Trophoblast cell (in vitro differentiated cells and primary cell): ENCODE measurements at regions not wholly inside any gene's neighbourhood (a gene's known extent, or its start where the extent isn't known, plus 50 kb on each side); places are given as distances from the start of the nearest gene placed in this dataset.

ENCODE experiments used
- DNase-seq, 2 donors: peaks; one replicate each; pipeline ENCODE4 v3.0.0-alpha.2; 2016
- H2AFZ ChIP-seq: 2 replicates; pipeline ENCODE4 v1.6.1; 2013; ENCODE audit warnings: low read length, moderate library complexity, mild to moderate bottlenecking; ENCODE audit not compliant: insufficient read depth, poor library complexity
- H2AK5ac ChIP-seq: 2 replicates; pipeline ENCODE4 v1.6.1; 2013; ENCODE audit warnings: mild to moderate bottlenecking, low read length
- H2BK120ac ChIP-seq: 2 replicates; pipeline ENCODE4 v1.6.1; 2013; ENCODE audit warnings: low read length, mild to moderate bottlenecking, moderate library complexity; ENCODE audit not compliant: insufficient read depth, poor library complexity
- H2BK12ac ChIP-seq: 2 replicates; pipeline ENCODE4 v1.6.1; 2013; ENCODE audit warnings: mild to moderate bottlenecking, low read length, moderate library complexity
- H2BK5ac ChIP-seq: 2 replicates; pipeline ENCODE4 v1.6.1; 2013; ENCODE audit warnings: low read length, low read depth, moderate library complexity, mild to moderate bottlenecking; ENCODE audit not compliant: poor library complexity
- H3K14ac ChIP-seq: 2 replicates; pipeline ENCODE4 v1.6.1; 2013; ENCODE audit warnings: mild to moderate bottlenecking, low read length
- H3K18ac ChIP-seq: 2 replicates; pipeline ENCODE4 v1.6.1; 2013; ENCODE audit warnings: mild to moderate bottlenecking, low read length
- H3K23ac ChIP-seq: 2 replicates; pipeline ENCODE4 v1.6.1; 2013; ENCODE audit warnings: low read length
- H3K27ac ChIP-seq: 2 replicates; pipeline ENCODE4 v1.5.1; 2013; ENCODE audit warnings: low read depth, mild to moderate bottlenecking, inconsistent platforms, low read length, moderate library complexity
- H3K27me3 ChIP-seq: 2 replicates; pipeline ENCODE4 v1.6.1; 2013; ENCODE audit warnings: inconsistent platforms, mild to moderate bottlenecking, low read length, moderate library complexity; ENCODE audit not compliant: insufficient read depth
- H3K36me3 ChIP-seq, 2 experiments: 1 replicate in 1 of 2; 2 replicates in 1 of 2; pipeline ENCODE4 v1.6.1; 2013; ENCODE audit warnings: low read length in 2 of 2, mild to moderate bottlenecking in 2 of 2, moderate library complexity in 1 of 2; ENCODE audit not compliant: insufficient read depth in 2 of 2, control insufficient read depth in 1 of 2
- H3K4ac ChIP-seq: 2 replicates; pipeline ENCODE4 v1.6.1; 2013; ENCODE audit warnings: low read depth, mild to moderate bottlenecking, low read length, moderate library complexity
- H3K4me1 ChIP-seq, 2 experiments: 1 replicate in 1 of 2; 2 replicates in 1 of 2; pipeline ENCODE4 v1.6.1; 2013; ENCODE audit warnings: low read length in 2 of 2, mild to moderate bottlenecking in 2 of 2, moderate library complexity in 1 of 2; ENCODE audit not compliant: insufficient read depth in 2 of 2, control insufficient read depth in 1 of 2
- H3K4me2 ChIP-seq: 2 replicates; pipeline ENCODE4 v1.6.1; 2013; ENCODE audit warnings: inconsistent platforms, mild to moderate bottlenecking, low read length, moderate library complexity
- H3K4me3 ChIP-seq: 2 replicates; pipeline ENCODE4 v1.5.1; 2013; ENCODE audit warnings: mild to moderate bottlenecking, low read depth, low read length, inconsistent platforms
- H3K79me1 ChIP-seq: one replicate; pipeline ENCODE4 v1.6.1; 2013; ENCODE audit warnings: low read length
- H3K79me2 ChIP-seq: 2 replicates; pipeline ENCODE4 v1.6.1; 2013; ENCODE audit warnings: low read length, mild to moderate bottlenecking; ENCODE audit not compliant: control insufficient read depth, insufficient read depth, poor library complexity
- H3K9ac ChIP-seq: 2 replicates; pipeline ENCODE4 v1.6.1; 2013; ENCODE audit warnings: mild to moderate bottlenecking, low read length
- H3K9me3 ChIP-seq: 2 replicates; pipeline ENCODE4 v1.6.1; 2013; ENCODE audit warnings: low read depth, mild to moderate bottlenecking, control low read depth, inconsistent platforms, low read length; ENCODE audit not compliant: insufficient read depth
- H4K12ac ChIP-seq: 2 replicates; pipeline ENCODE4 v1.6.1; 2013; ENCODE audit warnings: low read depth, mild to moderate bottlenecking, low read length, moderate library complexity
- H4K8ac ChIP-seq: 2 replicates; pipeline ENCODE4 v1.6.1; 2013; ENCODE audit warnings: low read depth, mild to moderate bottlenecking, low read length, moderate library complexity
- H4K91ac ChIP-seq: one replicate; pipeline ENCODE4 v1.6.1; 2013; ENCODE audit warnings: low read depth, mild to moderate bottlenecking, low read length, moderate library complexity
- WGBS: extraction: QIAGEN DNeasy Blood & Tissue Kit; methylation state at CpG from one replicate; pipeline ENCODE4 v1.1.7; 2013; ENCODE audit warnings: missing lambda C conversion rate; ENCODE audit not compliant: insufficient read length, insufficient coverage; ENCODE audit errors: extremely low coverage; 5-methylcytosine and 5-hydroxymethylcytosine counted together

- Histone ChIP-seq H2BK5ac (no peak overlapping the region), H2AK5ac (no peak overlapping the region), H3K9me3 (no peaks in the 10 kb centered on the region), H2BK120ac (no peak overlapping the region), H4K91ac (no peak overlapping the region), H3K9ac (no peak overlapping the region), H3K18ac (no peak overlapping the region), H2BK12ac (no peak overlapping the region), H3K4me2 (no peak overlapping the region), H3K4ac (no peak overlapping the region), H3K27me3 (no peaks in the 10 kb centered on the region), H4K8ac (no peak overlapping the region), H3K36me3 (no peaks in the 10 kb centered on the region), H3K23ac (no peak overlapping the region), H3K27ac (no peak overlapping the region), H3K79me2 (no peaks in the 10 kb centered on the region), H3K14ac (no peak overlapping the region), H3K4me3 (no peak overlapping the region), H4K12ac (no peak overlapping the region), H3K79me1 (no peaks in the 10 kb centered on the region), H2AFZ (no peak overlapping the region), H3K4me1 (no peaks in the 10 kb centered on the region)
- DNase-seq: no peak
- WGBS: no CpG with 5 or more reads among the region's 2 CpGs
Measured at GRCh38 chr6:91730710-91731109, 1143.8 kb upstream of the MAP3K7 start.

GRCh38 chr6:91720324-91720723 lies 1133.5 kb upstream of the MAP3K7 start:
- H4K12ac ChIP-seq: no peak overlapping the region
- H3K9ac ChIP-seq: no peak overlapping the region
- H3K14ac ChIP-seq: no peak overlapping the region
- no peak overlapping the region for H3K4ac ChIP-seq
- no peak overlapping the region for H3K4me3 ChIP-seq
- H2AK5ac ChIP-seq: no peak overlapping the region
- no peak overlapping the region for H3K23ac ChIP-seq
- no peak overlapping the region for H4K8ac ChIP-seq
- no peak overlapping the region for H3K18ac ChIP-seq
- H3K27ac ChIP-seq: no peak overlapping the region
- no peak overlapping the region for H2BK12ac ChIP-seq
- H2BK120ac ChIP-seq: no peak overlapping the region
- H2AFZ ChIP-seq: no peak overlapping the region
- H4K91ac ChIP-seq: no peak overlapping the region
- no peaks in the 10 kb centered on the region for H3K9me3 ChIP-seq
- no peaks in the 10 kb centered on the region for H3K79me1 ChIP-seq
- H2BK5ac ChIP-seq: no peak overlapping the region
- no peaks in the 10 kb centered on the region for H3K36me3 ChIP-seq
- H3K4me2 ChIP-seq: no peak overlapping the region
- WGBS: 100% methylated on average over 1 of the region's 1 CpG
- no peaks in the 10 kb centered on the region for H3K79me2 ChIP-seq
- H3K4me1 ChIP-seq: no peaks in the 10 kb centered on the region
- H3K27me3 ChIP-seq: no peaks in the 10 kb centered on the region
- DNase-seq: no peak

GRCh38 chr6:91719414-91719813 lies 1132.5 kb upstream of the MAP3K7 start:
- Histone ChIP-seq H3K18ac (no peak overlapping the region), H3K4ac (no peak overlapping the region), H3K4me2 (no peak overlapping the region), H2BK5ac (no peak overlapping the region), H3K36me3 (no peaks in the 10 kb centered on the region), H3K79me2 (no peaks in the 10 kb centered on the region), H3K14ac (no peak overlapping the region), H3K9me3 (no peaks in the 10 kb centered on the region), H3K23ac (no peak overlapping the region), H3K9ac (no peak overlapping the region), H3K27me3 (no peaks in the 10 kb centered on the region), H2BK120ac (no peak overlapping the region), H3K79me1 (no peaks in the 10 kb centered on the region), H2AFZ (no peak overlapping the region), H2AK5ac (no peak overlapping the region), H3K4me3 (no peak overlapping the region), H4K8ac (no peak overlapping the region), H3K27ac (no peak overlapping the region), H3K4me1 (no peaks in the 10 kb centered on the region), H4K91ac (no peak overlapping the region), H4K12ac (no peak overlapping the region), H2BK12ac (no peak overlapping the region)
- no peak for DNase-seq
- WGBS: no CpG with 5 or more reads among the region's 1 CpG

- no peak overlapping the region for H3K4ac ChIP-seq
- no peak overlapping the region for H4K12ac ChIP-seq
- H3K4me3 ChIP-seq: no peak overlapping the region
- no peaks in the 10 kb centered on the region for H3K79me2 ChIP-seq
- no peak overlapping the region for H2BK12ac ChIP-seq
- no peak overlapping the region for H4K8ac ChIP-seq
- no peak overlapping the region for H2AK5ac ChIP-seq
- no peak overlapping the region for H2BK120ac ChIP-seq
- H3K9ac ChIP-seq: no peak overlapping the region
- WGBS: no CpG with 5 or more reads among the region's 2 CpGs
- H2AFZ ChIP-seq: no peak overlapping the region
- no peaks in the 10 kb centered on the region for H3K79me1 ChIP-seq
- H3K18ac ChIP-seq: no peak overlapping the region
- no peak overlapping the region for H3K27ac ChIP-seq
- H3K4me2 ChIP-seq: no peak overlapping the region
- H3K14ac ChIP-seq: no peak overlapping the region
- no peaks in the 10 kb centered on the region for H3K27me3 ChIP-seq
- DNase-seq: no peak
- no peaks in the 10 kb centered on the region for H3K9me3 ChIP-seq
- H3K4me1 ChIP-seq: no peaks in the 10 kb centered on the region
- no peak overlapping the region for H3K23ac ChIP-seq
- no peak overlapping the region for H4K91ac ChIP-seq
- H3K36me3 ChIP-seq: no peaks in the 10 kb centered on the region
- H2BK5ac ChIP-seq: no peak overlapping the region
Measured at GRCh38 chr6:91718198-91718597, 1131.3 kb upstream of the MAP3K7 start.

GRCh38 chr6:91717094-91717493 lies 1130.2 kb upstream of the MAP3K7 start:
- H4K8ac ChIP-seq: no peak overlapping the region
- H3K18ac ChIP-seq: no peak overlapping the region
- no peak overlapping the region for H3K4ac ChIP-seq
- no peaks in the 10 kb centered on the region for H3K9me3 ChIP-seq
- H3K4me1 ChIP-seq: no peaks in the 10 kb centered on the region
- no peak overlapping the region for H2AFZ ChIP-seq
- no peak for DNase-seq
- no peak overlapping the region for H2BK12ac ChIP-seq
- no peaks in the 10 kb centered on the region for H3K79me1 ChIP-seq
- H3K9ac ChIP-seq: no peak overlapping the region
- H2BK5ac ChIP-seq: no peak overlapping the region
- no peak overlapping the region for H3K4me3 ChIP-seq
- H2BK120ac ChIP-seq: no peak overlapping the region
- H3K36me3 ChIP-seq: no peaks in the 10 kb centered on the region
- no peak overlapping the region for H3K4me2 ChIP-seq
- H4K12ac ChIP-seq: no peak overlapping the region
- no peak overlapping the region for H3K23ac ChIP-seq
- no peak overlapping the region for H3K14ac ChIP-seq
- H4K91ac ChIP-seq: no peak overlapping the region
- H3K79me2 ChIP-seq: no peaks in the 10 kb centered on the region
- no peaks in the 10 kb centered on the region for H3K27me3 ChIP-seq
- no peak overlapping the region for H2AK5ac ChIP-seq
- H3K27ac ChIP-seq: no peak overlapping the region
